ENCODE measurements at regions not wholly inside any gene's neighbourhood (a gene's known extent, or its start where the extent isn't known, plus 50 kb on each side); places are given as distances from the start of the nearest gene placed in this dataset.

DNA sequence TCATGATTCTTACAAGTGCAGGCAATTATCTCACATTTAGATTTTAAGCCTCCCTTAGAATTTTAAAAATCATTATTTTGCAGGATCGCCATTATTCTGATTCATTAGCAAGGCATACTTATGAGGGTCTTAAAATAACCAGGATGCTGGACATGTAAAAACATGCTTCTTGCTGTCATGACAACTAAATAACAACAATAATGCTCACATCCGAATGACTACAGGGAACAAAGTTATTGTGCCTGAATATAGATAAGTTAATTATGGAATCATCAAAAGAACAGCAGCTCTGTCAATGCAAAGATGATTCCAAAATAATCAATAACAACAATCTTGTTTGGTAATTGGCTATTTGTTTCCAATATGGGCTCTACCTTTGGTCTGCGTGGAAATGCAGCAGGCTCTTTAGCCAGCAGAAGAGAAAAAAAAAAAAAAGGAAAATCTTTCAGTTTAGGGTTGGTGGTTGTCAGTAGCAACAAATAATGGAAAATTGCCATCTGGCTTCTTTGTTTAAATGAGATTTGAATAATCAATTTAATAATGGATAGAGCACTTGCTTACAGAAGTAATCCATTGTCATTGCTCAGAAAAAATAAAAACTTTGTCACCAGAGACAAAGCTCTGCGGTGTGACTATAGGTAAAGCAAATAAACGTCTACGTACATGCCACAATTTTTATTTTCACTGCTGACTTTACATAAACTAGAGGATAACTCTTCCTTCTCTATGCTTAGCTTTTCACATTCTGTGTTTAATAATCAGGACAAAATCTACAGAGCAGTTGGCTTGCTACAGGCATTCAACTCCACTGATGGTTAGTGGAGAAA lies 468.9 kb upstream of the TSHZ3 start:
- TF ChIP-seq, protein P1, sequence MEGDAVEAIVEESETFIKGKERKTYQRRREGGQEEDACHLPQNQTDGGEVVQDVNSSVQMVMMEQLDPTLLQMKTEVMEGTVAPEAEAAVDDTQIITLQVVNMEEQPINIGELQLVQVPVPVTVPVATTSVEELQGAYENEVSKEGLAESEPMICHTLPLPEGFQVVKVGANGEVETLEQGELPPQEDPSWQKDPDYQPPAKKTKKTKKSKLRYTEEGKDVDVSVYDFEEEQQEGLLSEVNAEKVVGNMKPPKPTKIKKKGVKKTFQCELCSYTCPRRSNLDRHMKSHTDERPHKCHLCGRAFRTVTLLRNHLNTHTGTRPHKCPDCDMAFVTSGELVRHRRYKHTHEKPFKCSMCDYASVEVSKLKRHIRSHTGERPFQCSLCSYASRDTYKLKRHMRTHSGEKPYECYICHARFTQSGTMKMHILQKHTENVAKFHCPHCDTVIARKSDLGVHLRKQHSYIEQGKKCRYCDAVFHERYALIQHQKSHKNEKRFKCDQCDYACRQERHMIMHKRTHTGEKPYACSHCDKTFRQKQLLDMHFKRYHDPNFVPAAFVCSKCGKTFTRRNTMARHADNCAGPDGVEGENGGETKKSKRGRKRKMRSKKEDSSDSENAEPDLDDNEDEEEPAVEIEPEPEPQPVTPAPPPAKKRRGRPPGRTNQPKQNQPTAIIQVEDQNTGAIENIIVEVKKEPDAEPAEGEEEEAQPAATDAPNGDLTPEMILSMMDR (IDR thresholded peaks at IDR 0.05; ENCODE audit: insufficient read depth, low read depth, low read length), result no peak
- TF ChIP-seq EZH2 (IDR thresholded peaks at IDR 0.05; ENCODE audit: insufficient read depth, low read length), result no peak

All from astrocyte (in vitro differentiated cells and primary cell).